GM12878 (cell line): ENCODE measurements at regions not wholly inside any gene's neighbourhood (a gene's known extent, or its start where the extent isn't known, plus 50 kb on each side); places are given as distances from the start of the nearest gene placed in this dataset.

Experiments used
- ATAC-seq: fragments of 200-7000 bp; cut with Tn5 transposase; 3 replicates; pipeline ENCODE4 v1.9.1; 2020; ENCODE audit warnings: mild to moderate bottlenecking, moderate library complexity
- BruUV-seq: library from RNA; stranded (reverse); fragments of 400-500 nt; replicated peaks from 2 replicates; lab custom pipeline; 2021; lab: Mats Ljungman, UMichigan
- CTCF ChIA-PET: fragments of 300-600 bp; sonication (Branson Sonifier 250); formaldehyde crosslinking; extraction: SDS; loops from one replicate; lab custom pipeline; 2021; ENCODE audit warnings: inconsistent platforms; lab: Yijun Ruan, JAX
- POLR2A ChIA-PET: fragments of 350-600 bp; formaldehyde crosslinking; extraction: SDS; loops from one replicate; lab custom pipeline; 2021; ENCODE audit warnings: inconsistent platforms; lab: Charles Lee
- RAD21 ChIA-PET: fragments of 300-600 bp; sonication (Branson Sonifier 250); formaldehyde crosslinking; loops from one replicate; lab custom pipeline; 2023; ENCODE audit warnings: antibody characterized with exemption; ENCODE audit not compliant: unreplicated experiment; lab: Charles Lee
- SMC1A ChIA-PET: fragments of 300-600 bp; sonication (Branson Sonifier 250); formaldehyde crosslinking; loops from one replicate; lab custom pipeline; 2023; ENCODE audit not compliant: unreplicated experiment, uncharacterized antibody; lab: Charles Lee
- DNase-seq: peaks from one replicate; pipeline ENCODE4 v3.0.0-alpha.2; 2011; ENCODE audit warnings: low read depth, low spot score
- FAIRE-seq: peaks from 3 replicates; lab custom pipeline; 2011; peaks lifted over from hg19 to GRCh38; lab: Jason Lieb, UNC
- H2AFZ ChIP-seq: 2 replicates; pipeline ENCODE4 v1.6.0; 2011; ENCODE audit warnings: low read depth, low read length, control low read depth; ENCODE audit not compliant: control insufficient read depth
- H3K27ac ChIP-seq: 2 replicates; pipeline ENCODE4 v1.5.1; 2011; ENCODE audit warnings: control low read depth; ENCODE audit not compliant: control insufficient read depth, insufficient read depth
- H3K27me3 ChIP-seq, 2 experiments: replicated peaks in 1 of 2; 2 replicates each; pipeline versions ENCODE4 v1.6.0 to v1.6.1; 2011; ENCODE audit warnings: low read length in 1 of 2; ENCODE audit not compliant: control insufficient read depth in 2 of 2, insufficient read depth in 2 of 2
- H3K36me3 ChIP-seq, 2 experiments: 2 replicates each; pipeline ENCODE4 v1.5.1; 2011; ENCODE audit warnings: low read length in 1 of 2; ENCODE audit not compliant: control insufficient read depth in 2 of 2, insufficient read depth in 2 of 2
- H3K4me1 ChIP-seq: 2 replicates; pipeline ENCODE4 v1.6.1; 2011; ENCODE audit warnings: mild to moderate bottlenecking, low read length, moderate library complexity, mixed read lengths; ENCODE audit not compliant: control insufficient read depth, insufficient read depth
- H3K4me2 ChIP-seq: 2 replicates; pipeline ENCODE4 v1.6.0; 2011; ENCODE audit warnings: control low read depth; ENCODE audit not compliant: control insufficient read depth, insufficient read depth
- H3K4me3 ChIP-seq: fragments of 200-600 bp; sonication (generic); 2 replicates; pipeline ENCODE4 v1.5.1; 2016
- H3K79me2 ChIP-seq: 2 replicates; pipeline ENCODE4 v1.6.0; 2011; ENCODE audit warnings: low read length; ENCODE audit not compliant: control insufficient read depth, insufficient read depth
- H3K9ac ChIP-seq: 2 replicates; pipeline ENCODE4 v1.8.0; 2011; ENCODE audit warnings: low read length, control low read depth, mixed read lengths; ENCODE audit not compliant: control insufficient read depth, insufficient read depth
- H3K9me3 ChIP-seq: replicated peaks from 3 replicates; pipeline ENCODE4 v1.5.1; 2011; ENCODE audit warnings: mild to moderate bottlenecking, low read length; ENCODE audit not compliant: control insufficient read depth, insufficient read depth
- H4K20me1 ChIP-seq: 2 replicates; pipeline ENCODE4 v1.6.0; 2011; ENCODE audit not compliant: control insufficient read depth, insufficient read depth
- BRCA1 ChIP-seq: IDR thresholded peaks from 2 replicates; pipeline ENCODE4 v1.6.1; 2011; ENCODE audit warnings: low read depth, low read length, improper control_type of control experiment
- CHD1 ChIP-seq: IDR thresholded peaks from 2 replicates; pipeline ENCODE4 v1.6.1; 2012; ENCODE audit warnings: low read depth, low read length, improper control_type of control experiment
- ETV6 ChIP-seq, 2 experiments: fragments of 450-650 bp in 1 of 2; IDR thresholded peaks in 1 of 2; conservative IDR thresholded peaks in 1 of 2; 2 replicates each; pipeline ENCODE4 v1.6.1; 2014; ENCODE audit warnings: antibody characterized with exemption in 1 of 2, borderline replicate concordance in 1 of 2, low read depth in 1 of 2, mild to moderate bottlenecking in 1 of 2, moderate library complexity in 1 of 2
- IKZF2 ChIP-seq, 2 experiments: fragments of 450-650 bp; IDR thresholded peaks; 2 replicates each; pipeline ENCODE4 v1.6.1; 2017; ENCODE audit warnings: mild to moderate bottlenecking in 2 of 2, moderate library complexity in 2 of 2
- NFYA ChIP-seq: IDR thresholded peaks from 2 replicates; pipeline ENCODE4 v1.6.1; 2011; ENCODE audit warnings: low read depth, mild to moderate bottlenecking, low read length, improper control_type of control experiment, borderline replicate concordance
- POLR2A ChIP-seq: IDR thresholded peaks from 2 replicates; pipeline ENCODE4 v1.6.1; 2011; ENCODE audit warnings: low read depth, mild to moderate bottlenecking, low read length
- RAD21 ChIP-seq: IDR thresholded peaks from 2 replicates; pipeline ENCODE4 v1.6.1; 2011; ENCODE audit warnings: mild to moderate bottlenecking, low read depth, low read length, moderate library complexity; ENCODE audit not compliant: insufficient read depth
- RUNX3 ChIP-seq: IDR thresholded peaks from 2 replicates; pipeline ENCODE4 v1.6.1; 2012; ENCODE audit warnings: low read length, inconsistent platforms
- SUZ12 ChIP-seq: fragments of 200-600 bp; sonication (generic); IDR thresholded peaks from one replicate; pipeline ENCODE4 v1.6.1; 2018; ENCODE audit warnings: antibody characterized with exemption, mild to moderate bottlenecking; ENCODE audit not compliant: unreplicated experiment
- WGBS: methylation state at CpG from one replicate; pipeline ENCODE4 v1.1.6; 2016; ENCODE audit warnings: low lambda C conversion rate; ENCODE audit not compliant: insufficient replicate concordance, insufficient coverage; ENCODE audit errors: missing lambda C conversion rate; 5-methylcytosine and 5-hydroxymethylcytosine counted together
- in situ Hi-C: fragments of 300-500 bp; cut with MboI; formaldehyde crosslinking; loops from 9 replicates; pipeline ENCODE4 v1.14.3; 2018; ENCODE audit warnings: mixed read lengths
- intact Hi-C: fragments of 100-400 bp; cut with micrococcal nuclease; formaldehyde crosslinking; loops from one replicate; pipeline ENCODE4 v1.14.2; 2022; ENCODE audit not compliant: unreplicated experiment
- TF ChIP-seq, protein P1 (sequence below): IDR thresholded peaks from 2 replicates; pipeline ENCODE4 v1.6.1; 2011; ENCODE audit warnings: borderline replicate concordance, low read depth, mild to moderate bottlenecking, moderate library complexity, low read length; ENCODE audit not compliant: insufficient read depth, poor library complexity, severe bottlenecking

DNA sequence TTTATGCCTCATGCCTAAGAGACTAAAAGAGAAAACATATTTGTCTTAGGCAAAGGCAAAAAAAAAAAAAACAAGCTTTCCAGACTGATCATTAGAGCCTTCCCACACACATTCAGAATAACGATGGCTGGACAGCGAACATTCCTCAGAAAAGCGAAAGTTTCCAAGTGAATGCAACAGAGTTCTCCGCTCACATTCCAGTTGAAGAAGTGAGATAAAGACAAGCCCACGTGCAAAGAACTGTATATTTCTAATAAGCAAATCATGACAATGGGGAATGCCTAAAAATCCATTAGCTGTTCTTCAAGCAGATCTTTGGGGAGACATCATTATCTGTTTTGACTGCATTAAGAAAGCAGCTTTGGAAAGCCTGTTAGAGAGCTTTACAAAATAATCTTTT is 347.9 kb downstream of the METTL4 start:
- no peaks in the 10 kb centered on the region for H3K4me1 ChIP-seq
- ChIA-PET POLR2A (no interaction called here), RAD21 (interaction anchor here (1.9 kb wide), 1 partner anchor 318 kb away, joined by 5 read pairs; no protein-coding TSS in a partner anchor), CTCF (interaction anchor here (0.7 to 1.9 kb wide), 8 partner anchors 15 to 324 kb away, joined by 3 to 11 read pairs (median 3); no protein-coding TSS in a partner anchor), SMC1A (interaction anchor here (0.9 to 1.4 kb wide), 7 partner anchors 27 to 319 kb away, joined by 3 to 4 read pairs (median 3); no protein-coding TSS in a partner anchor)
- TF ChIP-seq IKZF2 (IDR thresholded peaks at IDR 0.05), result no peak
- TF ChIP-seq RUNX3, result no peak
- TF ChIP-seq ETV6 (conservative IDR thresholded peaks at IDR 0.05 in 1 of 2, IDR thresholded peaks at IDR 0.05 in 1 of 2; ENCODE audit: borderline replicate concordance in 1 of 2, low read depth in 1 of 2), result no peak
- TF ChIP-seq BRCA1, result no peak
- no peak for TF ChIP-seq SUZ12
- no peak for TF ChIP-seq NFYA
- TF ChIP-seq RAD21, result no peak
- TF ChIP-seq, protein P1, sequence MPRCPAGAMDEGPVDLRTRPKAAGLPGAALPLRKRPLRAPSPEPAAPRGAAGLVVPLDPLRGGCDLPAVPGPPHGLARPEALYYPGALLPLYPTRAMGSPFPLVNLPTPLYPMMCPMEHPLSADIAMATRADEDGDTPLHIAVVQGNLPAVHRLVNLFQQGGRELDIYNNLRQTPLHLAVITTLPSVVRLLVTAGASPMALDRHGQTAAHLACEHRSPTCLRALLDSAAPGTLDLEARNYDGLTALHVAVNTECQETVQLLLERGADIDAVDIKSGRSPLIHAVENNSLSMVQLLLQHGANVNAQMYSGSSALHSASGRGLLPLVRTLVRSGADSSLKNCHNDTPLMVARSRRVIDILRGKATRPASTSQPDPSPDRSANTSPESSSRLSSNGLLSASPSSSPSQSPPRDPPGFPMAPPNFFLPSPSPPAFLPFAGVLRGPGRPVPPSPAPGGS, result no peak
- TF ChIP-seq CHD1, result no peak
- TF ChIP-seq POLR2A, result no peak
- in situ Hi-C loops, result loop anchor here (10.0 kb wide), 1 partner anchor 1359 kb away; no protein-coding TSS in a partner anchor
- BruUV-seq, result no TSS peak
- no peaks in the 10 kb centered on the region for H3K36me3 ChIP-seq
- H2AFZ ChIP-seq, result no peak overlapping the region
- WGBS, result 51% methylated on average over 5 of the region's 5 CpGs
- FAIRE-seq, result no peak
- H3K27me3 ChIP-seq, result no peaks in the 10 kb centered on the region
- intact Hi-C loops, result loop anchor here (5.0 kb wide), 2 partner anchors 116 to 636 kb away; no protein-coding TSS in a partner anchor
- no peak for DNase-seq
- no peaks in the 10 kb centered on the region for H4K20me1 ChIP-seq
- ATAC-seq, result no peak
- no peak overlapping the region for H3K4me2 ChIP-seq
- H3K9me3 ChIP-seq, result no peaks in the 10 kb centered on the region
- no peaks in the 10 kb centered on the region for H3K79me2 ChIP-seq
- no peak overlapping the region for H3K9ac ChIP-seq
- H3K27ac ChIP-seq, result no peak overlapping the region
- no peak overlapping the region for H3K4me3 ChIP-seq
